ENCODE measurements at regions not wholly inside any gene's neighbourhood (a gene's known extent, or its start where the extent isn't known, plus 50 kb on each side); places are given as distances from the start of the nearest gene placed in this dataset.

- no peak for TF ChIP-seq CTCF (IDR thresholded peaks at IDR 0.05; ENCODE audit: low read depth, low read length, missing control alignments)
- no peak overlapping the region for H3K4me3 ChIP-seq (replicated peaks; ENCODE audit: low read depth, low read length)
- DNase-seq (ENCODE audit: extremely low read depth, low read depth): no peak
Measured at GRCh38 chr12:74922117-74922516, 287.5 kb downstream of the KCNC2 start.

GRCh38 chr12:74922642-74923041, 287.0 kb downstream of the KCNC2 start:
- no peak overlapping the region for H3K4me3 ChIP-seq (replicated peaks; ENCODE audit: low read depth, low read length)
- TF ChIP-seq CTCF (IDR thresholded peaks at IDR 0.05; ENCODE audit: low read depth, low read length, missing control alignments): no peak
- no peak for DNase-seq (ENCODE audit: extremely low read depth, low read depth)

GRCh38 chr12:74941670-74942069, 268.0 kb downstream of the KCNC2 start:
- DNase-seq (ENCODE audit: extremely low read depth, low read depth): no peak
- no peak for TF ChIP-seq CTCF (IDR thresholded peaks at IDR 0.05; ENCODE audit: low read depth, low read length, missing control alignments)
- no peak overlapping the region for H3K4me3 ChIP-seq (replicated peaks; ENCODE audit: low read depth, low read length)

- no peak overlapping the region for H3K4me3 ChIP-seq (replicated peaks; ENCODE audit: low read depth, low read length)
- no peak for DNase-seq (ENCODE audit: extremely low read depth, low read depth)
- no peak for TF ChIP-seq CTCF (IDR thresholded peaks at IDR 0.05; ENCODE audit: low read depth, low read length, missing control alignments)
Measured at GRCh38 chr12:74945771-74946198, 263.9 kb downstream of the KCNC2 start.

GRCh38 chr12:74953697-74954096, 255.9 kb downstream of the KCNC2 start:
- DNase-seq (ENCODE audit: extremely low read depth, low read depth): no peak
- no peak overlapping the region for H3K4me3 ChIP-seq (replicated peaks; ENCODE audit: low read depth, low read length)
- TF ChIP-seq CTCF (IDR thresholded peaks at IDR 0.05; ENCODE audit: low read depth, low read length, missing control alignments): no peak

GRCh38 chr12:74957231-74957630, 252.4 kb downstream of the KCNC2 start:
- DNase-seq (ENCODE audit: extremely low read depth, low read depth): no peak
- H3K4me3 ChIP-seq (replicated peaks; ENCODE audit: low read depth, low read length): no peak overlapping the region
- TF ChIP-seq CTCF (IDR thresholded peaks at IDR 0.05; ENCODE audit: low read depth, low read length, missing control alignments): no peak

- DNase-seq (ENCODE audit: extremely low read depth, low read depth): no peak
- TF ChIP-seq CTCF (IDR thresholded peaks at IDR 0.05; ENCODE audit: low read depth, low read length, missing control alignments): no peak
- H3K4me3 ChIP-seq (replicated peaks; ENCODE audit: low read depth, low read length): no peak overlapping the region
Measured at GRCh38 chr12:74957634-74958033, 252.0 kb downstream of the KCNC2 start.
